Endodermal cell (in vitro differentiated cells): ENCODE measurements at regions not wholly inside any gene's neighbourhood (a gene's known extent, or its start where the extent isn't known, plus 50 kb on each side); places are given as distances from the start of the nearest gene placed in this dataset.

Experiments used
- DNase-seq: peaks from one replicate; pipeline ENCODE4 v3.0.0-alpha.2; 2017
- H3K27ac ChIP-seq: 2 replicates; pipeline ENCODE4 v1.5.1; 2013; ENCODE audit warnings: mild to moderate bottlenecking, low read depth, low read length, moderate library complexity
- H3K27me3 ChIP-seq: 2 replicates; pipeline ENCODE4 v1.6.1; 2013; ENCODE audit warnings: mild to moderate bottlenecking, low read length, moderate library complexity; ENCODE audit not compliant: insufficient read depth, control insufficient read depth, poor library complexity, severe bottlenecking
- H3K36me3 ChIP-seq: 2 replicates; pipeline ENCODE4 v1.7.0; 2013; ENCODE audit warnings: mild to moderate bottlenecking, low read length, moderate library complexity; ENCODE audit not compliant: control insufficient read depth, insufficient read depth
- H3K4me1 ChIP-seq: one replicate; pipeline ENCODE4 v1.7.0; 2013; ENCODE audit warnings: low read length; ENCODE audit not compliant: control insufficient read depth, insufficient read depth
- H3K4me3 ChIP-seq: 2 replicates; pipeline ENCODE4 v1.5.1; 2013; ENCODE audit warnings: mild to moderate bottlenecking, low read length, moderate library complexity
- H3K9ac ChIP-seq: 2 replicates; pipeline ENCODE4 v1.6.1; 2013; ENCODE audit warnings: mild to moderate bottlenecking, low read length, moderate library complexity; ENCODE audit not compliant: poor library complexity, severe bottlenecking; ENCODE audit errors: extremely low read depth
- H3K9me3 ChIP-seq: 2 replicates; pipeline ENCODE4 v1.6.1; 2013; ENCODE audit warnings: mild to moderate bottlenecking, low read length, moderate library complexity; ENCODE audit not compliant: control insufficient read depth
- H3K27ac Mint-ChIP-seq: 2 replicates; pipeline ENCODE4 v1.8.0; 2020; ENCODE audit warnings: mixed read lengths
- H3K27me3 Mint-ChIP-seq: 2 replicates; pipeline ENCODE4 v1.8.0; 2021; ENCODE audit warnings: mild to moderate bottlenecking, mixed read lengths; ENCODE audit not compliant: insufficient read depth
- H3K36me3 Mint-ChIP-seq: 2 replicates; pipeline ENCODE4 v1.8.0; 2020; ENCODE audit warnings: low read depth, mixed read lengths
- H3K4me1 Mint-ChIP-seq: 2 replicates; pipeline ENCODE4 v1.8.0; 2020; ENCODE audit warnings: mixed read lengths
- H3K4me3 Mint-ChIP-seq: 2 replicates; pipeline ENCODE4 v1.8.0; 2020; ENCODE audit warnings: mild to moderate bottlenecking, moderate library complexity, mixed read lengths
- H3K9me3 Mint-ChIP-seq: 2 replicates; pipeline ENCODE4 v1.8.0; 2020; ENCODE audit warnings: mild to moderate bottlenecking, mixed read lengths
- WGBS, 2 experiments: methylation state at CpG; one replicate each; pipeline versions ENCODE4 v1.1.5 to v1.1.7; 2013; ENCODE audit warnings: missing lambda C conversion rate in 2 of 2, mixed read lengths in 1 of 2; ENCODE audit not compliant: insufficient coverage in 1 of 2, insufficient read length in 1 of 2; 5-methylcytosine and 5-hydroxymethylcytosine counted together
- TF ChIP-seq, protein P1 (sequence below): fragments of 200-600 bp; sonication (generic); conservative IDR thresholded peaks from 2 replicates; pipeline ENCODE4 v1.5.0; 2021; ENCODE audit warnings: antibody characterized with exemption, mild to moderate bottlenecking

GRCh38 chr4:127479031-127479622 lies 153.6 kb upstream of the INTU start:
- Histone ChIP-seq H3K4me1 (no peaks in the 10 kb centered on the region), H3K27ac (no peak overlapping the region), H3K4me3 (no peak overlapping the region), H3K9me3 (no peaks in the 10 kb centered on the region), H3K9ac (no peak overlapping the region), H3K36me3 (no peaks in the 10 kb centered on the region), H3K27me3 (no peaks in the 10 kb centered on the region)
- TF ChIP-seq, protein P1, sequence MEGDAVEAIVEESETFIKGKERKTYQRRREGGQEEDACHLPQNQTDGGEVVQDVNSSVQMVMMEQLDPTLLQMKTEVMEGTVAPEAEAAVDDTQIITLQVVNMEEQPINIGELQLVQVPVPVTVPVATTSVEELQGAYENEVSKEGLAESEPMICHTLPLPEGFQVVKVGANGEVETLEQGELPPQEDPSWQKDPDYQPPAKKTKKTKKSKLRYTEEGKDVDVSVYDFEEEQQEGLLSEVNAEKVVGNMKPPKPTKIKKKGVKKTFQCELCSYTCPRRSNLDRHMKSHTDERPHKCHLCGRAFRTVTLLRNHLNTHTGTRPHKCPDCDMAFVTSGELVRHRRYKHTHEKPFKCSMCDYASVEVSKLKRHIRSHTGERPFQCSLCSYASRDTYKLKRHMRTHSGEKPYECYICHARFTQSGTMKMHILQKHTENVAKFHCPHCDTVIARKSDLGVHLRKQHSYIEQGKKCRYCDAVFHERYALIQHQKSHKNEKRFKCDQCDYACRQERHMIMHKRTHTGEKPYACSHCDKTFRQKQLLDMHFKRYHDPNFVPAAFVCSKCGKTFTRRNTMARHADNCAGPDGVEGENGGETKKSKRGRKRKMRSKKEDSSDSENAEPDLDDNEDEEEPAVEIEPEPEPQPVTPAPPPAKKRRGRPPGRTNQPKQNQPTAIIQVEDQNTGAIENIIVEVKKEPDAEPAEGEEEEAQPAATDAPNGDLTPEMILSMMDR, result peak; percentile 83
- Mint-ChIP-seq H3K4me1 (peaks cover 2% of the 10 kb centered on the region), H3K4me3 (no peak overlapping the region), H3K27me3 (no peaks in the 10 kb centered on the region), H3K36me3 (peaks cover 1% of the 10 kb centered on the region), H3K27ac (no peak overlapping the region), H3K9me3 (peaks cover 14% of the 10 kb centered on the region)
- no peak for DNase-seq

GRCh38 chr4:127482049-127482448 lies 150.7 kb upstream of the INTU start:
- Mint-ChIP-seq H3K4me3 (no peak overlapping the region), H3K27me3 (no peaks in the 10 kb centered on the region), H3K4me1 (peaks cover 7% of the 10 kb centered on the region), H3K9me3 (peaks cover 8% of the 10 kb centered on the region), H3K36me3 (no peaks in the 10 kb centered on the region), H3K27ac (no peak overlapping the region)
- Histone ChIP-seq H3K9me3 (no peaks in the 10 kb centered on the region), H3K27ac (peak overlapping the region; percentile 76), H3K4me3 (no peak overlapping the region), H3K36me3 (no peaks in the 10 kb centered on the region), H3K9ac (no peak overlapping the region), H3K4me1 (no peaks in the 10 kb centered on the region), H3K27me3 (no peaks in the 10 kb centered on the region)
- 90% methylated on average over 1 of the region's 1 CpG; no CpG with 5 or more reads in 1 of the 2 experiments for WGBS, 2 experiments
- TF ChIP-seq, protein P1, result no peak
- DNase-seq, result no peak

DNA sequence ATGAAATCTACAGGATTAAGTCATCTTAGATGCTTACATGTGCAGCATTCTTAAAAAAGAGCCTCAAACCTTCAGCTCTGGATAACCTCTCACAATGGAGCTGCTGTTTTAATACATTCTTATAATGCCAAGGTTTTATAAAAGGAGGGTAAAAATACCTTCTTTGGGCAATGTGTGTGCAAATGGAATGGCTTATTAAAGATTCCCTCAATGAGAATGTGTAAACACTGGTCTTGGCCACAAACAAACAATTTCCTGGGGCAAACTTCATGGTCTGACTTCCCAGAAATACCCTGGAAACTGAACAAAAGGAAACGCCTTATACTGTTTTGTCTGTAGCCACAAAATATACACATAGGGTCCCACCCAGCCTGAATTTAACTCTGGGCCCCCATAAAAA lies 148.6 kb upstream of the INTU start:
- peaks cover 7% of the 10 kb centered on the region for H3K4me1 Mint-ChIP-seq
- no peak overlapping the region for H3K27ac Mint-ChIP-seq
- Histone ChIP-seq H3K9me3 (no peaks in the 10 kb centered on the region), H3K9ac (no peak overlapping the region), H3K27ac (no peak overlapping the region), H3K27me3 (no peaks in the 10 kb centered on the region), H3K36me3 (no peaks in the 10 kb centered on the region), H3K4me1 (no peaks in the 10 kb centered on the region), H3K4me3 (no peak overlapping the region)
- WGBS, 2 experiments, result 87 to 91% methylated on average over 1 of the region's 1 CpG
- no peaks in the 10 kb centered on the region for H3K9me3 Mint-ChIP-seq
- no peaks in the 10 kb centered on the region for H3K36me3 Mint-ChIP-seq
- DNase-seq, result no peak
- TF ChIP-seq, protein P1, result no peak
- H3K4me3 Mint-ChIP-seq, result no peak overlapping the region
- no peaks in the 10 kb centered on the region for H3K27me3 Mint-ChIP-seq
